DND-41 (cell line): ENCODE measurements at regions not wholly inside any gene's neighbourhood (a gene's known extent, or its start where the extent isn't known, plus 50 kb on each side); places are given as distances from the start of the nearest gene placed in this dataset.

Experiments used
- CTCF ChIP-seq: IDR thresholded peaks from 2 replicates; pipeline ENCODE4 v1.5.1; 2012; ENCODE audit warnings: borderline replicate concordance, low read length, moderate library complexity, mild to moderate bottlenecking; ENCODE audit not compliant: poor library complexity, severe bottlenecking; ENCODE audit errors: extremely low read depth
- EZH2 ChIP-seq: IDR thresholded peaks from 3 replicates; pipeline ENCODE4 v1.6.1; 2012; ENCODE audit warnings: borderline replicate concordance, low read depth, mild to moderate bottlenecking, moderate library complexity, low read length, inconsistent platforms; ENCODE audit not compliant: severe bottlenecking

GRCh38 chr20:51183451-51183850, 160.5 kb upstream of the KCNG1 start:
- TF ChIP-seq CTCF (no peak), EZH2 (no peak)
